HepG2 (cell line): ENCODE measurements at regions not wholly inside any gene's neighbourhood (a gene's known extent, or its start where the extent isn't known, plus 50 kb on each side); places are given as distances from the start of the nearest gene placed in this dataset.

Source experiments
- ATAC-seq: fragments of 200-7000 bp; cut with Tn5 transposase; 3 replicates; pipeline ENCODE4 v1.9.1; 2020; ENCODE audit warnings: mild to moderate bottlenecking, moderate library complexity
- BruUV-seq: library from RNA; stranded (reverse); fragments of 400-500 nt; replicated peaks from 2 replicates; lab custom pipeline; 2021; lab: Mats Ljungman, UMichigan
- CTCF ChIA-PET: fragments of 300-600 bp; formaldehyde crosslinking; extraction: SDS; loops from one replicate; lab custom pipeline; 2021; ENCODE audit warnings: low total read pairs, inconsistent platforms, low intra/inter-chr PET ratio; lab: Yijun Ruan, JAX
- POLR2A ChIA-PET: fragments of 350-600 bp; sonication (Branson Sonifier 250); formaldehyde crosslinking; loops from one replicate; lab custom pipeline; 2020; ENCODE audit warnings: antibody characterized with exemption, inconsistent platforms; lab: Yijun Ruan, JAX
- DNase-seq: peaks from one replicate; pipeline ENCODE4 v3.0.0-alpha.2; 2015; ENCODE audit warnings: low spot score
- FAIRE-seq: peaks from 3 replicates; lab custom pipeline; 2011; peaks lifted over from hg19 to GRCh38; lab: Jason Lieb, UNC
- H2AFZ ChIP-seq: one replicate; pipeline ENCODE4 v1.6.1; 2011; ENCODE audit warnings: low read length, inconsistent platforms
- H3K27ac ChIP-seq: fragments of 300-600 bp; 3 replicates; pipeline ENCODE4 v1.8.0; 2011; ENCODE audit warnings: mixed run types, mild to moderate bottlenecking, mixed read lengths, low read length, inconsistent platforms; ENCODE audit not compliant: insufficient read depth; ENCODE audit errors: extremely low read length
- H3K27me3 ChIP-seq, 2 experiments: fragments of 200-600 bp in 1 of 2; 2 replicates in 1 of 2; 3 replicates in 1 of 2; pipeline versions ENCODE4 v1.6.0 to v1.8.0; 2011; ENCODE audit warnings: low read length in 2 of 2, mild to moderate bottlenecking in 2 of 2, moderate library complexity in 2 of 2, inconsistent platforms in 1 of 2; ENCODE audit not compliant: insufficient read depth in 2 of 2, control insufficient read depth in 1 of 2
- H3K36me3 ChIP-seq, 2 experiments: fragments of 200-600 bp in 1 of 2; replicated peaks in 1 of 2; 2 replicates in 1 of 2; 3 replicates in 1 of 2; pipeline versions ENCODE4 v1.5.1 to v1.8.0; 2011; ENCODE audit warnings: low read length in 2 of 2, inconsistent platforms in 1 of 2; ENCODE audit not compliant: insufficient read depth in 2 of 2, control insufficient read depth in 1 of 2
- H3K4me1 ChIP-seq: 2 replicates; pipeline ENCODE4 v1.5.1; 2012; ENCODE audit warnings: low read length, inconsistent platforms; ENCODE audit not compliant: insufficient read depth
- H3K4me2 ChIP-seq: 2 replicates; pipeline ENCODE4 v1.6.0; 2011; ENCODE audit warnings: low read depth, low read length, inconsistent platforms
- H3K4me3 ChIP-seq, 3 experiments: fragments of 200-600 bp in 1 of 3; sonication (generic), shearing (Covaris generic) in 1 of 3; replicated peaks in 1 of 3; 2 replicates each; pipeline ENCODE4 v1.5.1; 2011 to 2016; ENCODE audit warnings: low read length in 3 of 3, inconsistent platforms in 2 of 3, low read depth in 2 of 3, mild to moderate bottlenecking in 2 of 3, control low read depth in 1 of 3, mixed read lengths in 1 of 3; ENCODE audit not compliant: insufficient read depth in 1 of 3
- H3K79me2 ChIP-seq: one replicate; pipeline ENCODE4 v1.6.1; 2011; ENCODE audit warnings: low read length, inconsistent platforms; ENCODE audit not compliant: insufficient read depth
- H3K9ac ChIP-seq: 2 replicates; pipeline ENCODE4 v1.6.0; 2011; ENCODE audit warnings: mild to moderate bottlenecking, low read depth, low read length, inconsistent platforms; ENCODE audit not compliant: insufficient read depth
- H3K9me3 ChIP-seq: 2 replicates; pipeline ENCODE4 v1.5.1; 2012; ENCODE audit warnings: mild to moderate bottlenecking, low read length
- H4K20me1 ChIP-seq: 2 replicates; pipeline ENCODE4 v1.6.0; 2011; ENCODE audit warnings: inconsistent platforms, mild to moderate bottlenecking, low read length, moderate library complexity; ENCODE audit not compliant: insufficient read depth
- MXI1 ChIP-seq: IDR thresholded peaks from 3 replicates; pipeline ENCODE4 v1.6.1; 2012; ENCODE audit warnings: low read depth, low read length, inconsistent platforms, borderline replicate concordance
- NFRKB ChIP-seq: fragments of 450-650 bp; IDR thresholded peaks from 2 replicates; pipeline ENCODE4 v1.6.1; 2017
- ZNF501 ChIP-seq: sonication (generic); formaldehyde crosslinking; IDR thresholded peaks from 2 replicates; pipeline ENCODE4 v1.5.1; 2020; ENCODE audit warnings: mild to moderate bottlenecking, moderate library complexity, missing genetic modification reagents
- ZSCAN12 ChIP-seq: sonication (generic); formaldehyde crosslinking; IDR thresholded peaks from 2 replicates; pipeline ENCODE4 v1.9.0; 2021; ENCODE audit warnings: mild to moderate bottlenecking, missing genetic modification reagents
- ZSCAN22 ChIP-seq: sonication (generic); formaldehyde crosslinking; IDR thresholded peaks from 2 replicates; pipeline ENCODE4 v1.4.0; 2020; ENCODE audit warnings: mild to moderate bottlenecking, missing genetic modification reagents
- WGBS: methylation state at CpG from one replicate; pipeline ENCODE4 v1.1.6; 2017; ENCODE audit warnings: low lambda C conversion rate; 5-methylcytosine and 5-hydroxymethylcytosine counted together
- in situ Hi-C: cut with HindIII; loops from 2 replicates; pipeline ENCODE4 v1.10.0; 2017; ENCODE audit warnings: low pct_unique_long_range_greater_than_20kb; ENCODE audit not compliant: extremely low pct_ligation_motif_present
- intact Hi-C: fragments of 100-400 bp; cut with micrococcal nuclease; formaldehyde crosslinking; loops from one replicate; pipeline ENCODE4 v1.10.0; 2022; ENCODE audit not compliant: unreplicated experiment
- TF ChIP-seq, protein P1 (sequence below): sonication (generic); formaldehyde crosslinking; IDR thresholded peaks from 2 replicates; pipeline ENCODE4 v1.4.0; 2020; ENCODE audit warnings: missing genetic modification reagents
- TF ChIP-seq, protein P2 (sequence below): sonication (generic); formaldehyde crosslinking; IDR thresholded peaks from 2 replicates; pipeline ENCODE4 v1.4.0; 2020; ENCODE audit warnings: mild to moderate bottlenecking, missing genetic modification reagents
- TF ChIP-seq, protein P3 (sequence below): sonication (generic); formaldehyde crosslinking; IDR thresholded peaks from 2 replicates; pipeline ENCODE4 v1.4.0; 2020; ENCODE audit warnings: missing genetic modification reagents
- TF ChIP-seq, protein P4 (sequence below): sonication (generic); formaldehyde crosslinking; IDR thresholded peaks from 2 replicates; pipeline ENCODE4 v1.9.0; 2021; ENCODE audit warnings: mild to moderate bottlenecking, missing genetic modification reagents

DNA sequence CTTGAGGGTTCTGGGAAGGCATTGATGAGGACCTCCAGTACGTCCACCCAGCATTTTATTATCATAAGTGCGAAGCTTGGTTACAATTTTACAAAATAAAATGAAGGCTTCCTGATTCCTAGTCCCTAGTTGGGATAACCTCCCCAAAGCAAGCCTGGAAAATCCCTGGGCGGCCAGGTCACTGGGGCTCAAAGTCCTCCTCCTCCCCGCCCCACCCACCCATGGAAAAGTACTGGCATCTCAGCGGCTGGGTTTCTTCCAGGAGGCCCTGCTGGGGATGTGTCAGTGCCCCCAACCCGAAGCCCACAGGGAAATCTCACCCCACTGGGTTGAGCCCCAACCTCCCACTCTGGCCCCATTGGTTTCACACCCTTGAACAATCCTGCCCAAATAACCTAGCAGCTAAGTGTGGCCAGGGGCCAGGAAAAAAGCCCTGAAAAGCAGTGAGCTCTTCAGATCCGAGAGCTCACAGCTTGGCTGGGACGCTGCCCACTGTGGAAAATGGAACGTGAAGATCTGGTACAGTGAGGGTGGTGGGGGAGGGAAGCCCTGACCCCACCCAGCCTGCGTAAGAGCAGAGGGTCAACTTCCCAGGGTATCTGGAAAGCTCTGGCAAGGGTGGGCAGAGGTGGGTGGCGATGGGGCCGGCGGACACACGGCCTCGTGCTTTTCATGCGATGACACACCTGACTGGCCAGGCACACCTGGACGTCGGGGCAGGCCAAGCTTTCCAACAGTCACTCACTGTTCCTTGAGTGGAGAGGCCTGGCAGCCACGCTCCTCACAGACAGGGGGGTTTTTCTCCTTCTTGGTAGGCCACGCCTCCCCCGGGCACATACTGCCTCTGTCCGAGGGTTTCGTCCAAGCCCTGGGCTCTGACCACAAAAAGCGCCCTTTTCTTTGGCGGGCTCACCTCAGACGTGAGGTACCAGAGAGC lies 324.5 kb downstream of the SOX9 start:
- ChIA-PET CTCF (no interaction called here), POLR2A (interaction anchor here (0.6 to 4.6 kb wide), 25 partner anchors 9 to 325 kb away, joined by 3 to 60 read pairs (median 4); partner anchors contain the start of gene SOX9)
- Histone ChIP-seq H4K20me1 (no peaks in the 10 kb centered on the region), H3K4me1 (peaks cover 97% of the 10 kb centered on the region), H3K79me2 (peaks cover 85% of the 10 kb centered on the region), H3K4me3 (peak overlapping the region in 1 of 3 experiments; percentile 48; a peak in 2 of 6 replicates), H3K36me3 (peaks cover 0 to 6% of the 10 kb centered on the region in 2 experiments; a peak in 3 of 5 replicates), H3K9ac (peak overlapping the region; percentile 77), H3K27me3 (no peaks in the 10 kb centered on the region), H3K9me3 (no peaks in the 10 kb centered on the region), H2AFZ (no peak overlapping the region), H3K27ac (peak overlapping the region; percentile 96), H3K4me2 (peak overlapping the region; percentile 76)
- intact Hi-C loops (loop anchor here (1.0 to 5.0 kb wide), 2 partner anchors 33 to 46 kb away; no protein-coding TSS in a partner anchor), in situ Hi-C loops (no loop called here)
- 59% methylated on average over 23 of the region's 26 CpGs for WGBS
- FAIRE-seq (peak; percentile 77), DNase-seq (peak; percentile 84), ATAC-seq (peak; percentile 55)
- TSS peak; percentile 88 for BruUV-seq
- TF ChIP-seq, protein P1, sequence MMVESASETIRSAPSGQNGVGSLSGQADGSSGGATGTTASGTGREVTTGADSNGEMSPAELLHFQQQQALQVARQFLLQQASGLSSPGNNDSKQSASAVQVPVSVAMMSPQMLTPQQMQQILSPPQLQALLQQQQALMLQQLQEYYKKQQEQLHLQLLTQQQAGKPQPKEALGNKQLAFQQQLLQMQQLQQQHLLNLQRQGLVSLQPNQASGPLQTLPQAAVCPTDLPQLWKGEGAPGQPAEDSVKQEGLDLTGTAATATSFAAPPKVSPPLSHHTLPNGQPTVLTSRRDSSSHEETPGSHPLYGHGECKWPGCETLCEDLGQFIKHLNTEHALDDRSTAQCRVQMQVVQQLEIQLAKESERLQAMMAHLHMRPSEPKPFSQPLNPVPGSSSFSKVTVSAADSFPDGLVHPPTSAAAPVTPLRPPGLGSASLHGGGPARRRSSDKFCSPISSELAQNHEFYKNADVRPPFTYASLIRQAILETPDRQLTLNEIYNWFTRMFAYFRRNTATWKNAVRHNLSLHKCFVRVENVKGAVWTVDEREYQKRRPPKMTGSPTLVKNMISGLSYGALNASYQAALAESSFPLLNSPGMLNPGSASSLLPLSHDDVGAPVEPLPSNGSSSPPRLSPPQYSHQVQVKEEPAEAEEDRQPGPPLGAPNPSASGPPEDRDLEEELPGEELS (CRISPR knock-in tag): peak; percentile 14; the same call in 1 of the 2 replicates
- no peak for TF ChIP-seq MXI1
- TF ChIP-seq, protein P2, sequence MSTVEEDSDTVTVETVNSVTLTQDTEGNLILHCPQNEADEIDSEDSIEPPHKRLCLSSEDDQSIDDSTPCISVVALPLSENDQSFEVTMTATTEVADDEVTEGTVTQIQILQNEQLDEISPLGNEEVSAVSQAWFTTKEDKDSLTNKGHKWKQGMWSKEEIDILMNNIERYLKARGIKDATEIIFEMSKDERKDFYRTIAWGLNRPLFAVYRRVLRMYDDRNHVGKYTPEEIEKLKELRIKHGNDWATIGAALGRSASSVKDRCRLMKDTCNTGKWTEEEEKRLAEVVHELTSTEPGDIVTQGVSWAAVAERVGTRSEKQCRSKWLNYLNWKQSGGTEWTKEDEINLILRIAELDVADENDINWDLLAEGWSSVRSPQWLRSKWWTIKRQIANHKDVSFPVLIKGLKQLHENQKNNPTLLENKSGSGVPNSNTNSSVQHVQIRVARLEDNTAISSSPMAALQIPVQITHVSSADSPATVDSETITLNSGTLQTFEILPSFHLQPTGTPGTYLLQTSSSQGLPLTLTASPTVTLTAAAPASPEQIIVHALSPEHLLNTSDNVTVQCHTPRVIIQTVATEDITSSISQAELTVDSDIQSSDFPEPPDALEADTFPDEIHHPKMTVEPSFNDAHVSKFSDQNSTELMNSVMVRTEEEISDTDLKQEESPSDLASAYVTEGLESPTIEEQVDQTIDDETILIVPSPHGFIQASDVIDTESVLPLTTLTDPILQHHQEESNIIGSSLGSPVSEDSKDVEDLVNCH (CRISPR knock-in tag): peak; percentile 80
- TF ChIP-seq ZSCAN12: no peak
- peak; percentile 51; the same call in 1 of the 2 replicates for TF ChIP-seq ZNF501 (CRISPR knock-in tag)
- TF ChIP-seq, protein P3, sequence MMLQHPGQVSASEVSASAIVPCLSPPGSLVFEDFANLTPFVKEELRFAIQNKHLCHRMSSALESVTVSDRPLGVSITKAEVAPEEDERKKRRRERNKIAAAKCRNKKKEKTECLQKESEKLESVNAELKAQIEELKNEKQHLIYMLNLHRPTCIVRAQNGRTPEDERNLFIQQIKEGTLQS: no peak
- peak; percentile 42; the same call in 1 of the 2 replicates for TF ChIP-seq ZSCAN22 (CRISPR knock-in tag)
- no peak for TF ChIP-seq NFRKB
- TF ChIP-seq, protein P4, sequence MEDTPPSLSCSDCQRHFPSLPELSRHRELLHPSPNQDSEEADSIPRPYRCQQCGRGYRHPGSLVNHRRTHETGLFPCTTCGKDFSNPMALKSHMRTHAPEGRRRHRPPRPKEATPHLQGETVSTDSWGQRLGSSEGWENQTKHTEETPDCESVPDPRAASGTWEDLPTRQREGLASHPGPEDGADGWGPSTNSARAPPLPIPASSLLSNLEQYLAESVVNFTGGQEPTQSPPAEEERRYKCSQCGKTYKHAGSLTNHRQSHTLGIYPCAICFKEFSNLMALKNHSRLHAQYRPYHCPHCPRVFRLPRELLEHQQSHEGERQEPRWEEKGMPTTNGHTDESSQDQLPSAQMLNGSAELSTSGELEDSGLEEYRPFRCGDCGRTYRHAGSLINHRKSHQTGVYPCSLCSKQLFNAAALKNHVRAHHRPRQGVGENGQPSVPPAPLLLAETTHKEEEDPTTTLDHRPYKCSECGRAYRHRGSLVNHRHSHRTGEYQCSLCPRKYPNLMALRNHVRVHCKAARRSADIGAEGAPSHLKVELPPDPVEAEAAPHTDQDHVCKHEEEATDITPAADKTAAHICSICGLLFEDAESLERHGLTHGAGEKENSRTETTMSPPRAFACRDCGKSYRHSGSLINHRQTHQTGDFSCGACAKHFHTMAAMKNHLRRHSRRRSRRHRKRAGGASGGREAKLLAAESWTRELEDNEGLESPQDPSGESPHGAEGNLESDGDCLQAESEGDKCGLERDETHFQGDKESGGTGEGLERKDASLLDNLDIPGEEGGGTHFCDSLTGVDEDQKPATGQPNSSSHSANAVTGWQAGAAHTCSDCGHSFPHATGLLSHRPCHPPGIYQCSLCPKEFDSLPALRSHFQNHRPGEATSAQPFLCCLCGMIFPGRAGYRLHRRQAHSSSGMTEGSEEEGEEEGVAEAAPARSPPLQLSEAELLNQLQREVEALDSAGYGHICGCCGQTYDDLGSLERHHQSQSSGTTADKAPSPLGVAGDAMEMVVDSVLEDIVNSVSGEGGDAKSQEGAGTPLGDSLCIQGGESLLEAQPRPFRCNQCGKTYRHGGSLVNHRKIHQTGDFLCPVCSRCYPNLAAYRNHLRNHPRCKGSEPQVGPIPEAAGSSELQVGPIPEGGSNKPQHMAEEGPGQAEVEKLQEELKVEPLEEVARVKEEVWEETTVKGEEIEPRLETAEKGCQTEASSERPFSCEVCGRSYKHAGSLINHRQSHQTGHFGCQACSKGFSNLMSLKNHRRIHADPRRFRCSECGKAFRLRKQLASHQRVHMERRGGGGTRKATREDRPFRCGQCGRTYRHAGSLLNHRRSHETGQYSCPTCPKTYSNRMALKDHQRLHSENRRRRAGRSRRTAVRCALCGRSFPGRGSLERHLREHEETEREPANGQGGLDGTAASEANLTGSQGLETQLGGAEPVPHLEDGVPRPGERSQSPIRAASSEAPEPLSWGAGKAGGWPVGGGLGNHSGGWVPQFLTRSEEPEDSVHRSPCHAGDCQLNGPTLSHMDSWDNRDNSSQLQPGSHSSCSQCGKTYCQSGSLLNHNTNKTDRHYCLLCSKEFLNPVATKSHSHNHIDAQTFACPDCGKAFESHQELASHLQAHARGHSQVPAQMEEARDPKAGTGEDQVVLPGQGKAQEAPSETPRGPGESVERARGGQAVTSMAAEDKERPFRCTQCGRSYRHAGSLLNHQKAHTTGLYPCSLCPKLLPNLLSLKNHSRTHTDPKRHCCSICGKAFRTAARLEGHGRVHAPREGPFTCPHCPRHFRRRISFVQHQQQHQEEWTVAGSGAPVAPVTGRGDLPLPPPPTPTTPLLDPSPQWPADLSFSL: peak; percentile 43; the same call in 1 of the 2 replicates
